IPS-20b (cell line): ENCODE measurements at regions not wholly inside any gene's neighbourhood (a gene's known extent, or its start where the extent isn't known, plus 50 kb on each side); places are given as distances from the start of the nearest gene placed in this dataset.

Experiments used
- H3K27ac ChIP-seq: one replicate; pipeline ENCODE4 v1.5.1; 2013; ENCODE audit warnings: low read length
- H3K27me3 ChIP-seq: 2 replicates; pipeline ENCODE4 v1.6.1; 2013; ENCODE audit warnings: mild to moderate bottlenecking, low read length, inconsistent platforms; ENCODE audit not compliant: insufficient read depth
- H3K36me3 ChIP-seq: 2 replicates; pipeline ENCODE4 v1.6.1; 2013; ENCODE audit warnings: low read depth, mild to moderate bottlenecking, inconsistent platforms, low read length, moderate library complexity; ENCODE audit not compliant: insufficient read depth
- H3K4me1 ChIP-seq: 2 replicates; pipeline ENCODE4 v1.6.1; 2013; ENCODE audit warnings: mild to moderate bottlenecking, control low read depth, inconsistent platforms, low read length, moderate library complexity; ENCODE audit not compliant: insufficient read depth
- H3K4me3 ChIP-seq: 2 replicates; pipeline ENCODE4 v1.5.1; 2013; ENCODE audit warnings: mild to moderate bottlenecking, low read length, inconsistent platforms
- H3K9ac ChIP-seq: 2 replicates; pipeline ENCODE4 v1.6.1; 2013; ENCODE audit warnings: low read depth, mild to moderate bottlenecking, inconsistent platforms, low read length, moderate library complexity
- H3K9me3 ChIP-seq: 2 replicates; pipeline ENCODE4 v1.6.1; 2013; ENCODE audit warnings: mild to moderate bottlenecking, low read depth, low read length, inconsistent platforms; ENCODE audit not compliant: insufficient read depth

DNA sequence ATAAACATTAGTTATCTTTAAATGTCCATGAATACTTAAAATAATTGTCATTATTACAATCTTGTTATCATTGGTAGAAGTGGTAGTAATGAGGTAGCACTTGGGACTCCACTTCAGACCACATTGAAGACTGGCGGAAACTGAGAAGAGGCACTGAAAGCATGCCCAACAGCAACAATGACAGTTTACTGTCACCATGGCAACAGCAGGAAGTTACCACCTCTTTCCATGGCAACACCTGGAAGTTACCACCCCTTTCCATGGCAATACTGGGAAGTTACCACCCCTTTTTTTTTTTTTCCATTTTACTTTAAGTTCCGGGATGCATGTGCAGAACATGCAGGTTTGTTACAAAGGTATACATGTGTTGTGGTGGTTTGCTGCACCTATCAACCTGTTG lies 494.9 kb upstream of the RBFOX1 start:
- Histone ChIP-seq H3K9ac (no peak overlapping the region), H3K9me3 (no peaks in the 10 kb centered on the region), H3K4me1 (no peaks in the 10 kb centered on the region), H3K4me3 (no peak overlapping the region), H3K36me3 (no peaks in the 10 kb centered on the region), H3K27ac (no peak overlapping the region), H3K27me3 (no peaks in the 10 kb centered on the region)

DNA sequence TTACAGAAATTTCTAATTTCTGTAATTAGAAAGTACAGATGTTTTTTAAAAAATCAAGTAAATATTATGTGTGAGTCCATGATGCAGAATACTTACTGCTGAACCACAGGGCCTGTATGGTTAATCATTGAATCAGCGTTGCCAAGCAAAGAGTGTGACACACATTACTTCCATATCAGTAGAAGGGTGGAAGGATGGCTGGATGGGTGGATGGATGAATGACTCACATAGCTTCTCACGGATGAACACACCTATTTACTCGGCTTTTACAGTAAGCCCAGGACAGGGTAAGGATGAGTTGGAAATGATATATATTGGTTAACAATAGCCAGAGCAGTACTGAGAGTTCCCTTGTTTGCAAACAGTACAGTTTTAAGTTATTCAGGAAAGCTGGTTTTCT lies 495.9 kb upstream of the RBFOX1 start:
- Histone ChIP-seq H3K9me3 (no peaks in the 10 kb centered on the region), H3K27ac (no peak overlapping the region), H3K9ac (no peak overlapping the region), H3K4me1 (no peaks in the 10 kb centered on the region), H3K36me3 (no peaks in the 10 kb centered on the region), H3K27me3 (no peaks in the 10 kb centered on the region), H3K4me3 (no peak overlapping the region)

DNA sequence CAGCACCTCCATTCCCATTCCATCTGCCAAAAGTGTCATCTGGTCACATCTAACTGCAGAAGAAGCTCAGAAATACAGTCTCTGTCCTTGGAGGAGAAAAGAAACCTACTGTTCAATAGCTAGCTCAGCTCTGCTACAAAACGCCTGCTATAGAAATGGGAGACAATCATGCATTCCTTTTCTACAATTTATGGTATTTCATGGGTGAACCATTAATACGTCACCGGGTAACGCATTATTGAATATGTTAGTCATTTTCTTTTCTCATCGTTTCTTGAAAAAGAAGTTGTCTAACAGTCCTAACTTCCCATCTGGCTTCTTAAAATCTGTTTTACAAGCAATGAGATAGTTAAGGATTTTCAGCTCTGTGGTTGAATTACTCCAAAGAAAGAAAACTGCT lies 496.7 kb upstream of the RBFOX1 start:
- no peaks in the 10 kb centered on the region for H3K27me3 ChIP-seq

DNA sequence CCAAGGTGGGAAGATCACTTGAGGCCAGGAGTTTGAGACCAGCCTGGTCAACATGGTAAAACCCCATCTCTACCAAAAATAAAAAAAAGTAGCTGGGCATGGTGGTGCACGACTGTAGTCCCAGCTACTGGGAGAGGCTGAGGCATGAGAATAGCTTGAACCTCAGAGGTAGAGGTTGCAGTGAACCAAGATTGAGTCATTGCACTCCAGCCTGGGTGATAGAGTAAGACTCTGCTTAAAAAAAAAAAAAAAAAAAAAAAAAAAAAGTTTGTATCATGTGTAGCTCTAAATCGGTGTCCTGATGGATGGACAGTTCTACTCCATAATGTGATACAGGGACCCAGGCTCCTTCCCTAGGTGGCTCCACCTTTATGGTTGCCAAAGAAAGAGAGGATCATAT lies 497.1 kb upstream of the RBFOX1 start:
- Histone ChIP-seq H3K9ac (no peak overlapping the region), H3K4me1 (no peaks in the 10 kb centered on the region), H3K27ac (no peak overlapping the region), H3K36me3 (no peaks in the 10 kb centered on the region), H3K9me3 (no peaks in the 10 kb centered on the region), H3K27me3 (no peaks in the 10 kb centered on the region), H3K4me3 (no peak overlapping the region)

More for the DNA sequence above, 496.7 kb upstream of the RBFOX1 start:
- Histone ChIP-seq H3K4me3 (no peak overlapping the region), H3K9ac (no peak overlapping the region), H3K9me3 (no peaks in the 10 kb centered on the region), H3K27ac (no peak overlapping the region), H3K4me1 (no peaks in the 10 kb centered on the region), H3K36me3 (no peaks in the 10 kb centered on the region)

DNA sequence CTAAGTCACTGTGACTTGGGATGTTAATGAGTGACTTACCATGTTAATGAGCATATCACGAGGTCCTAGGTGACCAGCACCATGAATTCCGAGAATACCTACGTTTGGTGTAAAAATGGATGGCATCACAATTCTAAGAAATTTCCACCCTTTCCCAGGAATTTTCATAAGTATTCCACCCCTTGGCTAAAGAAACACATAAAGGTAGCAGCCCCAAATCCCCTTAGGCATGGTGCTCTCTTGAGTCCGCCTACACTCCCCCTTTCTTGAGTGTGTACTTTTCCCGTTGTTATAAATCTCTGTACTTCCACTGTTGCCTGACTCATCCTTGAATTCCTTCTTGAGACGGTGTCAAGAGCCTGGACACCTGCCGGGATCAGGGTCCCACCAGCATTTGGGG lies 504.0 kb upstream of the RBFOX1 start:
- no peaks in the 10 kb centered on the region for H3K4me1 ChIP-seq
- no peaks in the 10 kb centered on the region for H3K27me3 ChIP-seq
- H3K9me3 ChIP-seq = no peaks in the 10 kb centered on the region
- no peak overlapping the region for H3K27ac ChIP-seq
- H3K4me3 ChIP-seq = no peak overlapping the region
- H3K36me3 ChIP-seq = no peaks in the 10 kb centered on the region
- H3K9ac ChIP-seq = no peak overlapping the region

DNA sequence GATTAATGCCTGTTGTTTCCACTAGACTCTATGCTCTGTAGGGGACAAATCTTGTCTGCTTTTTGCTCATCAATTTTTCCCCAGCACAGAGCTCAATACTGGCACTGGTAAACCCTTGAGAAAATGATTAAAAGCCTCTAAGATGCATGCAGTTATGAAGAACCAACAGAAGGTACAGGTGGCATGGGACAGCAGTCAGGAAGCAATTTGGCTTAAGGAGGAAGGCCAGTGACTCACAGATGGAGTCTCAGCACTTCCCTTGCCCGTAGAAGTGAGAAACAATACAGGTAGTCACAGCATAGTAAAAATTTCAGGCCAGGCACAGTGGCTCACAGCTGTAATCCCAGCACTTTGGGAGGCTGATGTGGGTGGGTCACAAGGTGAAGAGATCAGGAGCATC lies 504.7 kb upstream of the RBFOX1 start:
- Histone ChIP-seq H3K4me1 (no peaks in the 10 kb centered on the region), H3K27me3 (no peaks in the 10 kb centered on the region), H3K36me3 (no peaks in the 10 kb centered on the region), H3K4me3 (no peak overlapping the region), H3K9ac (no peak overlapping the region), H3K27ac (no peak overlapping the region), H3K9me3 (no peaks in the 10 kb centered on the region)

DNA sequence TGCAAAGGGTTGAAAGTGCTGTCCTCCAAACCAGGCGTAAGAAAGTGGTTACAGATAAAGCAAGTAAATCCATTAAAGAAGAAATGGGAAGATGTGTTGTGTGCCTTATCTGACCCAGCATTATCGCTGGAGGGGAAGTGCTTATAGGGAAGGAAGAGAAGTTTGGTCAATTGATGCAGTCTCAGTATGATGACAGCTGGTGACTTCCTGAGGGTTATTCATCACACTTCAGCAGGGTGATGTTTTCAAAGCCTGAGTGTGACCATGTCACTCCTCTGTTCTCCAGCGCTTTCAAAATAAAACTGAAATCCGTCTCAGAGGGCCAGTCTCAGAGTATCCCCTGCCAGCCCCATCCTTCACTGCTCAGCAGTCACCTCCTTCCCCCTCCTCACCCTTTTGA lies 505.4 kb upstream of the RBFOX1 start:
- Histone ChIP-seq H3K4me3 (no peak overlapping the region), H3K9ac (no peak overlapping the region), H3K27ac (no peak overlapping the region), H3K4me1 (no peaks in the 10 kb centered on the region), H3K9me3 (no peaks in the 10 kb centered on the region), H3K27me3 (no peaks in the 10 kb centered on the region), H3K36me3 (no peaks in the 10 kb centered on the region)

DNA sequence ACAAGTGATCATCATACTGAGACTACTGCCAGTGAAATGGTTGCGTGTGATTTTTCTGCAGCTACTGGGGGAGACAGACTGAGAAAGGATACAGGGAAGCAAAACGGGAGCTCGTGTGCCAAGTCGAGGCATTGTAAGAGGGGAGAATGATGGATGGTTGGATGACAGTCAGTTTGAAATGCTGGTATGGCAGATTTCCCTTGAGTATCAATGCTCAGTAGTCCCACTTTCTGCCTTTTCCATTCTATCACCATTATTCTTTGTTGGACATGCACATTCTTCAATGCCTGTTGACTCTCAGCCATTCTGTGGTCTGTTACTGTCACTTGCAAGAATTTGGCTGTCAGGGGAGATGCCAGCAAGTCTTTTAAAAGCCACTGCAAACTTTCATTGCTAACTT lies 510.6 kb upstream of the RBFOX1 start:
- H3K4me3 ChIP-seq = no peak overlapping the region
- no peaks in the 10 kb centered on the region for H3K36me3 ChIP-seq
- no peak overlapping the region for H3K9ac ChIP-seq
- no peak overlapping the region for H3K27ac ChIP-seq
- no peaks in the 10 kb centered on the region for H3K4me1 ChIP-seq
- no peaks in the 10 kb centered on the region for H3K9me3 ChIP-seq
- H3K27me3 ChIP-seq = no peaks in the 10 kb centered on the region

DNA sequence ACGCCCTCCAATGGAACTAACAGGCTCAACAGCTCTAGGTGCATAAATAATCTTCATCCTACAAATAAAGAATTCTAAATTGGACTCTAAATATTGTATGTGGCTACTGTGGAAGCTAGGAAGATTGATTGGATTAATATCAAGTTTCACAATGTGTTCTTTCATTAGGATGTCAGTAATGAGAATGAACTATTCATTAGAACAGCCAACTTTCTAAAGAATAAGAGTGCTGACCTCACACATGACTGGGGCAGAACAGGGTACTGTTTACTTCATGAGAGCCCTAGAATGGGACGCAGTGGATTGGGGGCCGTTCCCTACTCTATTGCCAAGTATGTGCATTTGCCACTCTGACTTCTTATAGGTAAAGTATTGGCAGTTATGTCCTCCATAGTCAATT lies 528.2 kb upstream of the RBFOX1 start:
- H3K9ac ChIP-seq = no peak overlapping the region
- no peaks in the 10 kb centered on the region for H3K27me3 ChIP-seq
- H3K9me3 ChIP-seq = no peaks in the 10 kb centered on the region
- no peak overlapping the region for H3K4me3 ChIP-seq
- no peaks in the 10 kb centered on the region for H3K4me1 ChIP-seq
- no peak overlapping the region for H3K27ac ChIP-seq
- H3K36me3 ChIP-seq = no peaks in the 10 kb centered on the region

DNA sequence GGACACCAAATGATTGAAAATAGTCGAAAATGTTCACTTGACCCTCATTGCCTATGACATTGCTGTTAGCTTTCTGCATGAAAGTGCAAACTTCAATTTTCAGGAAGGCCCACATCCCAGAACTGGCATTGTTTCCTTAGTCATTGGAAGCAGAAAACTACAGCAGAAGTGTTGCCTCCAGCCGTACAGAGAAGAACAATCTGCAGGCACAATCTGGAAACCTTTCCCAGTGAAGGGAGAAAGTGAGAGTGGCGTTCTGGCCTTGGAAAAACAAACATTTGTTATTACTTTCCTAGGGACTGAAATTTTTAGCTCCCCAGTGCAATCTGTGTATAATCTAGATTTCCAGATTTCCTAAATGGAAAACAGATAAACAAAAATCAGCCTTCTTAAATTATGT lies 529.5 kb upstream of the RBFOX1 start:
- H3K36me3 ChIP-seq = no peaks in the 10 kb centered on the region
- H3K9me3 ChIP-seq = no peaks in the 10 kb centered on the region
- no peak overlapping the region for H3K4me3 ChIP-seq
- H3K27ac ChIP-seq = no peak overlapping the region
- H3K27me3 ChIP-seq = no peaks in the 10 kb centered on the region
- no peak overlapping the region for H3K9ac ChIP-seq
- no peaks in the 10 kb centered on the region for H3K4me1 ChIP-seq

DNA sequence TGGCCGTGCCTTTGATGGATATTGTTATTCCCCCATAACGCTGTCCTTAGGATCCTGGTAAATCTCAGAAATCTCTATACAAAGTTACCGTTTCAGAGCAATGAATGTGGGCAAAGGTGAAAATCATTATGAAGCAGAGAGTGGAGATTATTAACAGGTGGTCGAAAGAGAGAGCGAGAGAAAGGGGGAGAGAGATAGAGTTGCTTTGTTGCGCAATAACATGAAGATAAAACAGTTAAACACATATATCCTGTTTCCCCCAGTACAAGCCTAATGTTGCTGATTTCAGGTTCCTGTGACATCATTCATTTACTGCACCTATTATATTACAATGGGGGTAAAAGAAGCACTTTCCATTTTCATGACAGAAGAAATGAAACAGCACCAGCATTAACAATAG lies 535.4 kb upstream of the RBFOX1 start:
- no peak overlapping the region for H3K4me3 ChIP-seq

DNA sequence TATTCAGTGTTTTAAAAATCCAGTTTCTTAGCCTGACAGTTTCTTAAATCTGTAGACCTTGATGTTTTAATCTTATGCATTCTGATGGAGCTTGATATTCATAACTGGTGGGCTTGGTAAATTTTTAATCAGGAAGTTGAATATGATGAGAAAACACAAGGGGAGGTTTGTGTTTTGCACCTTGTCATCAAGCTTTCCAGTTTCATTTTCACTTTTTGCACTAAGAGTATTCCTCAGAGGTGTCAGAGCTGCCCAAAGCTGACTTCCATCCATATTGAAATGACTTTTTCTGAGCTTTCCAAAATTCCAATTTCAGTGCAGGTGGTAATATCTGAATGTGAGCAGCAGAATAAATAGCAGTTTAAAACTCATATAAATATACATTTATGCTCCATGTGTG lies 555.0 kb upstream of the RBFOX1 start:
- no peaks in the 10 kb centered on the region for H3K4me1 ChIP-seq
- no peaks in the 10 kb centered on the region for H3K9me3 ChIP-seq
- H3K27ac ChIP-seq = no peak overlapping the region
- H3K9ac ChIP-seq = no peak overlapping the region
- no peak overlapping the region for H3K4me3 ChIP-seq
- H3K27me3 ChIP-seq = no peaks in the 10 kb centered on the region
- no peaks in the 10 kb centered on the region for H3K36me3 ChIP-seq

More for the DNA sequence above, 535.4 kb upstream of the RBFOX1 start:
- Histone ChIP-seq H3K27me3 (no peaks in the 10 kb centered on the region), H3K36me3 (no peaks in the 10 kb centered on the region), H3K9ac (no peak overlapping the region), H3K9me3 (no peaks in the 10 kb centered on the region), H3K27ac (no peak overlapping the region), H3K4me1 (peaks cover 11% of the 10 kb centered on the region)

DNA sequence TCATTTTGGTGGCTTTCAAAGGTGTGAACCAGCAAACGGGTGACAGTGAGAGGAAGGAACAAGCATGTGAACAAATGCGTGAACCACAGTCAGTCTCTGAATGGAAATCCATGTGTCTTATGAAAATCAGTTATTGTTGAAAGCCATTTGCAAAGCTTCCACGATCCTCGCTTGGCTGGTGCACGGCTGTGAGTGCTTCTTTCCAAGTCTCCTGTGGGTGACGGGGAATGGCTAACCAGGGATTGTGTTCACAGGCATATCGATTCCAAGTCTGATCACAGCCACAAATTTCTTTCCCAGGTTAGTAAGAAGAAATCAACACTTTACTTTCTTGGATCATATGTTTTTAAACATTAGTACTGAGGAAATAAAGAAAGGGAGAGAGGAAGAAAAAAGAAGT lies 556.9 kb upstream of the RBFOX1 start:
- H3K27me3 ChIP-seq = no peaks in the 10 kb centered on the region
- H3K36me3 ChIP-seq = no peaks in the 10 kb centered on the region
- no peak overlapping the region for H3K4me3 ChIP-seq
- H3K9ac ChIP-seq = no peak overlapping the region
- H3K9me3 ChIP-seq = no peaks in the 10 kb centered on the region
- no peaks in the 10 kb centered on the region for H3K4me1 ChIP-seq
- H3K27ac ChIP-seq = no peak overlapping the region
